Thyroid gland (tissue), 4 donors: ENCODE measurements at regions not wholly inside any gene's neighbourhood (a gene's known extent, or its start where the extent isn't known, plus 50 kb on each side); places are given as distances from the start of the nearest gene placed in this dataset.
A peak's percentile ranks its signal among the peaks of the same experiment; 100 is the strongest.
"Not testable (repeated sequence)": the region's sequence is repeated elsewhere in the genome, so short reads cannot be mapped to it uniquely, and the experiment has no call there.

Source experiments
- DNase-seq, 2 donors: peaks; one replicate each; pipeline ENCODE4 v3.0.0-alpha.2; 2019
- H3K27ac ChIP-seq, 3 donors: fragments of 200-600 bp; sonication (generic); 1 replicate in 2 of 3; 2 replicates in 1 of 3; pipeline ENCODE4 v1.5.1; 2016 to 2019; ENCODE audit warnings: mild to moderate bottlenecking in 1 of 3, moderate library complexity in 1 of 3
- H3K27me3 ChIP-seq: fragments of 200-600 bp; sonication (generic); one replicate; pipeline ENCODE4 v1.5.1; 2019
- H3K36me3 ChIP-seq, 2 donors: fragments of 200-600 bp; sonication (generic); one replicate each; pipeline ENCODE4 v1.5.1; 2016 to 2019
- H3K4me1 ChIP-seq, 2 donors: fragments of 200-600 bp; sonication (generic); one replicate each; pipeline ENCODE4 v1.5.1; 2017 to 2019
- H3K4me3 ChIP-seq, 3 donors: fragments of 200-600 bp; sonication (generic); replicated peaks in 1 of 3; 1 replicate in 2 of 3; 2 replicates in 1 of 3; pipeline ENCODE4 v1.5.1; 2016; ENCODE audit warnings: mild to moderate bottlenecking in 1 of 3
- H3K9me3 ChIP-seq: fragments of 200-600 bp; sonication (generic); one replicate; pipeline ENCODE4 v1.5.1; 2017
- CTCF ChIP-seq, 6 experiments: fragments of 200-600 bp in 3 of 6; fragments of 450-650 bp in 3 of 6; sonication (generic) in 3 of 6; IDR thresholded peaks; one replicate each; pipeline ENCODE4 v1.5.1; 2016 to 2019; ENCODE audit warnings: antibody characterized with exemption in 6 of 6, mild to moderate bottlenecking in 2 of 6, inconsistent platforms in 1 of 6, moderate library complexity in 1 of 6
- POLR2A ChIP-seq, 2 donors: fragments of 450-650 bp; IDR thresholded peaks; one replicate each; pipeline ENCODE4 v1.6.1; 2017; ENCODE audit warnings: antibody characterized with exemption in 2 of 2, mild to moderate bottlenecking in 2 of 2, moderate library complexity in 1 of 2
- WGBS, 2 donors: methylation state at CpG; one replicate each; pipeline ENCODE4 v1.1.5; 2017; 5-methylcytosine and 5-hydroxymethylcytosine counted together
- intact Hi-C: fragments of 100-400 bp; cut with DNase I; formaldehyde crosslinking; loops from one replicate; pipeline ENCODE4 v1.15.1; 2023

GRCh38 chr13:100790405-100790804, 115.8 kb upstream of the TMTC4 start:
- H3K27me3 ChIP-seq: no peaks in the 10 kb centered on the region
- no peak for DNase-seq
- H3K4me1 ChIP-seq: peaks cover 0 to 12% of the 10 kb centered on the region in 2 donors
- no peak overlapping the region for H3K27ac ChIP-seq
- H3K9me3 ChIP-seq: no peaks in the 10 kb centered on the region
- intact Hi-C loops: no loop called here
- H3K36me3 ChIP-seq: no peaks in the 10 kb centered on the region
- TF ChIP-seq CTCF (IDR thresholded peaks at IDR 0.05) (no peak), POLR2A (IDR thresholded peaks at IDR 0.05) (no peak)
- H3K4me3 ChIP-seq: no peak overlapping the region
- 61 to 71% methylated on average over 1 of the region's 1 CpG for WGBS, 2 donors

- DNase-seq: no peak
- H3K27me3 ChIP-seq: no peaks in the 10 kb centered on the region
- H3K36me3 ChIP-seq: no peaks in the 10 kb centered on the region
- H3K4me3 ChIP-seq: no peak overlapping the region
- 60 to 69% methylated on average over 3 of the region's 3 CpGs for WGBS, 2 donors
- H3K9me3 ChIP-seq: no peaks in the 10 kb centered on the region
- peak overlapping the region in 1 of 3 donors; percentile 27 for H3K27ac ChIP-seq
- peaks cover 0 to 12% of the 10 kb centered on the region in 2 donors for H3K4me1 ChIP-seq
- intact Hi-C loops: no loop called here
- TF ChIP-seq POLR2A (IDR thresholded peaks at IDR 0.05) (no peak), CTCF (IDR thresholded peaks at IDR 0.05) (no peak)
Observed at GRCh38 chr13:100789968-100790367, 115.4 kb upstream of the TMTC4 start.

- TF ChIP-seq POLR2A (IDR thresholded peaks at IDR 0.05): no peak
- Histone ChIP-seq H3K27ac (no peak overlapping the region), H3K4me1 (peaks cover 0 to 12% of the 10 kb centered on the region in 2 donors), H3K27me3 (no peaks in the 10 kb centered on the region), H3K4me3 (no peak overlapping the region), H3K36me3 (no peaks in the 10 kb centered on the region), H3K9me3 (no peaks in the 10 kb centered on the region)
- intact Hi-C loops: no loop called here
- WGBS, 2 donors: 3 to 6% methylated on average over 2 of the region's 2 CpGs
- peak; percentile 73 to 77 for DNase-seq
Observed at GRCh38 chr13:100789481-100789880, 114.9 kb upstream of the TMTC4 start.

GRCh38 chr13:100789025-100789424, 114.4 kb upstream of the TMTC4 start:
- TF ChIP-seq CTCF (IDR thresholded peaks at IDR 0.05) (no peak), POLR2A (IDR thresholded peaks at IDR 0.05) (no peak)
- peaks cover 0 to 12% of the 10 kb centered on the region in 2 donors for H3K4me1 ChIP-seq
- no peaks in the 10 kb centered on the region for H3K36me3 ChIP-seq
- H3K9me3 ChIP-seq: no peaks in the 10 kb centered on the region
- H3K4me3 ChIP-seq: no peak overlapping the region
- no peak overlapping the region for H3K27ac ChIP-seq
- intact Hi-C loops: no loop called here
- 59 to 69% methylated on average over 1 of the region's 1 CpG for WGBS, 2 donors
- no peak for DNase-seq
- no peaks in the 10 kb centered on the region for H3K27me3 ChIP-seq

- Histone ChIP-seq H3K27ac (no peak overlapping the region), H3K36me3 (no peaks in the 10 kb centered on the region), H3K27me3 (no peaks in the 10 kb centered on the region), H3K4me3 (no peak overlapping the region), H3K9me3 (no peaks in the 10 kb centered on the region), H3K4me1 (peaks cover 0 to 12% of the 10 kb centered on the region in 2 donors)
- TF ChIP-seq CTCF (IDR thresholded peaks at IDR 0.05): no peak
- no peak for DNase-seq
- intact Hi-C loops: no loop called here
- 63 to 64% methylated on average over 1 of the region's 1 CpG for WGBS, 2 donors
Observed at GRCh38 chr13:100788540-100788939, 113.9 kb upstream of the TMTC4 start.

- WGBS, 2 donors: 92 to 100% methylated on average over 1 of the region's 1 CpG
- intact Hi-C loops: no loop called here
Observed at GRCh38 chr13:100787899-100788298, 113.3 kb upstream of the TMTC4 start.

GRCh38 chr13:100776686-100777085, 102.1 kb upstream of the TMTC4 start:
- H3K4me1 ChIP-seq, H3K36me3 ChIP-seq, H3K4me3 ChIP-seq, H3K27me3 ChIP-seq, DNase-seq, H3K27ac ChIP-seq, intact Hi-C loops, H3K9me3 ChIP-seq: not testable (repeated sequence)
- 91 to 99% methylated on average over 2 of the region's 2 CpGs for WGBS, 2 donors

More at GRCh38 chr13:100787899-100788298, 113.3 kb upstream of the TMTC4 start:
- no peak for TF ChIP-seq CTCF (IDR thresholded peaks at IDR 0.05)
- TF ChIP-seq POLR2A (IDR thresholded peaks at IDR 0.05): no peak
- Histone ChIP-seq H3K9me3 (no peaks in the 10 kb centered on the region), H3K27ac (no peak overlapping the region), H3K4me3 (no peak overlapping the region), H3K27me3 (no peaks in the 10 kb centered on the region), H3K36me3 (no peaks in the 10 kb centered on the region), H3K4me1 (peaks cover 0 to 12% of the 10 kb centered on the region in 2 donors)
- no peak for DNase-seq
